GM21360 (cell line): ENCODE measurements at regions not wholly inside any gene's neighbourhood (a gene's known extent, or its start where the extent isn't known, plus 50 kb on each side); places are given as distances from the start of the nearest gene placed in this dataset.

Experiments
- ATAC-seq: cut with Tn5 transposase; IDR thresholded peaks from one replicate; pipeline ENCODE4 v1.9.1; 2021; ENCODE audit warnings: mild to moderate bottlenecking, moderate library complexity; ENCODE audit not compliant: unreplicated experiment

GRCh38 chr5:56446728-56447127, 213.6 kb upstream of the ANKRD55 start:
- ATAC-seq, result no peak

- ATAC-seq, result no peak
Measured at GRCh38 chr5:56443826-56444225, 210.7 kb upstream of the ANKRD55 start.

- no peak for ATAC-seq
Measured at GRCh38 chr5:56440871-56441740, 208.0 kb upstream of the ANKRD55 start.

- ATAC-seq, result no peak
Measured at GRCh38 chr5:56434986-56435385, 201.9 kb upstream of the ANKRD55 start.

- no peak for ATAC-seq
Measured at GRCh38 chr5:56433039-56433617, 200.0 kb upstream of the ANKRD55 start.

GRCh38 chr5:56432321-56432720, 199.2 kb upstream of the ANKRD55 start:
- ATAC-seq, result no peak

GRCh38 chr5:56430422-56430821, 197.3 kb upstream of the ANKRD55 start:
- no peak for ATAC-seq

GRCh38 chr5:56429110-56429561, 196.0 kb upstream of the ANKRD55 start:
- ATAC-seq, result no peak

- ATAC-seq, result no peak
Measured at GRCh38 chr5:56426693-56427092, 193.6 kb upstream of the ANKRD55 start.

- ATAC-seq, result no peak
Measured at GRCh38 chr5:56422076-56422762, 189.1 kb upstream of the ANKRD55 start.

GRCh38 chr5:56421246-56422075, 188.3 kb upstream of the ANKRD55 start:
- ATAC-seq, result no peak

GRCh38 chr5:56420323-56420722, 187.2 kb upstream of the ANKRD55 start:
- ATAC-seq, result no peak

- ATAC-seq, result no peak
Measured at GRCh38 chr5:56419667-56420066, 186.5 kb upstream of the ANKRD55 start.

- peak; percentile 88 for ATAC-seq
Measured at GRCh38 chr5:56415356-56415765, 182.2 kb upstream of the ANKRD55 start.

- no peak for ATAC-seq
Measured at GRCh38 chr5:56414066-56414465, 180.9 kb upstream of the ANKRD55 start.

GRCh38 chr5:56413546-56413945, 180.4 kb upstream of the ANKRD55 start:
- no peak for ATAC-seq

GRCh38 chr5:56412601-56413379, 179.7 kb upstream of the ANKRD55 start:
- peak; percentile 86 for ATAC-seq

- ATAC-seq, result no peak
Measured at GRCh38 chr5:56410696-56411095, 177.6 kb upstream of the ANKRD55 start.

GRCh38 chr5:56409331-56410190, 176.4 kb upstream of the ANKRD55 start:
- ATAC-seq, result no peak
